OCI-LY7 (cell line): ENCODE measurements at regions not wholly inside any gene's neighbourhood (a gene's known extent, or its start where the extent isn't known, plus 50 kb on each side); places are given as distances from the start of the nearest gene placed in this dataset.

ENCODE experiments used
- BruUV-seq: library from RNA; stranded (reverse); fragments of 400-500 nt; replicated peaks from 2 replicates; lab custom pipeline; 2021; lab: Mats Ljungman, UMichigan
- CTCF ChIA-PET: fragments of 300-600 bp; sonication (Branson Sonifier 250); formaldehyde crosslinking; loops from one replicate; lab custom pipeline; 2022; ENCODE audit warnings: antibody characterized with exemption; ENCODE audit not compliant: unreplicated experiment; lab: Charles Lee
- POLR2A ChIA-PET: fragments of 300-600 bp; sonication (Branson Sonifier 250); formaldehyde crosslinking; loops from one replicate; lab custom pipeline; 2022; ENCODE audit warnings: antibody characterized with exemption; lab: Charles Lee
- DNase-seq: peaks from one replicate; pipeline ENCODE4 v3.0.0-alpha.2; 2015; ENCODE audit warnings: low spot score
- H2AFZ ChIP-seq: fragments of 200-600 bp; sonication (generic), shearing (Covaris generic); 2 replicates; pipeline ENCODE4 v1.6.1; 2014; ENCODE audit warnings: mild to moderate bottlenecking, antibody characterized with exemption, low read length, moderate library complexity
- H3K27ac ChIP-seq: fragments of 200-600 bp; sonication (generic); 2 replicates; pipeline ENCODE4 v1.5.1; 2014; ENCODE audit warnings: mixed run types, low read depth, mild to moderate bottlenecking, moderate library complexity, low read length, inconsistent platforms; ENCODE audit not compliant: poor library complexity, severe bottlenecking
- H3K36me3 ChIP-seq: fragments of 200-600 bp; sonication (generic); 2 replicates; pipeline ENCODE4 v1.6.1; 2014; ENCODE audit warnings: mild to moderate bottlenecking, antibody characterized with exemption, low read length, moderate library complexity, mixed read lengths; ENCODE audit not compliant: insufficient read depth
- H3K4me1 ChIP-seq: fragments of 200-600 bp; sonication (generic); 2 replicates; pipeline ENCODE4 v1.5.1; 2014; ENCODE audit warnings: mild to moderate bottlenecking, low read length; ENCODE audit not compliant: insufficient read depth, poor library complexity, severe bottlenecking
- H3K4me2 ChIP-seq: fragments of 200-600 bp; sonication (generic); 2 replicates; pipeline ENCODE4 v1.6.1; 2014; ENCODE audit warnings: mild to moderate bottlenecking, low read length
- H3K4me3 ChIP-seq: fragments of 200-600 bp; sonication (generic); 2 replicates; pipeline ENCODE4 v1.5.1; 2014; ENCODE audit warnings: mild to moderate bottlenecking, low read depth, low read length; ENCODE audit not compliant: poor library complexity, severe bottlenecking
- H3K79me2 ChIP-seq: fragments of 200-600 bp; sonication (generic); 2 replicates; pipeline ENCODE4 v1.6.1; 2016; ENCODE audit warnings: low read depth, mild to moderate bottlenecking, low read length, moderate library complexity, mixed read lengths; ENCODE audit not compliant: insufficient read depth
- H3K9me2 ChIP-seq: fragments of 200-600 bp; sonication (generic); 2 replicates; pipeline ENCODE4 v1.6.1; 2016; ENCODE audit warnings: mild to moderate bottlenecking, low read length, mixed read lengths; ENCODE audit not compliant: insufficient read depth
- H3K9me3 ChIP-seq: fragments of 200-600 bp; sonication (generic); 2 replicates; pipeline ENCODE4 v1.6.1; 2014; ENCODE audit warnings: mild to moderate bottlenecking, mixed run types, low read length, mixed read lengths
- H4K20me1 ChIP-seq: fragments of 200-600 bp; sonication (generic); 2 replicates; pipeline ENCODE4 v1.6.1; 2014; ENCODE audit warnings: mild to moderate bottlenecking, antibody characterized with exemption, low read length, moderate library complexity, mixed read lengths; ENCODE audit not compliant: insufficient read depth
- EZH2phosphoT487 ChIP-seq: fragments of 200-600 bp; sonication (generic); IDR thresholded peaks from 2 replicates; pipeline ENCODE4 v1.6.1; 2018; ENCODE audit warnings: low read depth, borderline replicate concordance, mild to moderate bottlenecking, mixed run types, antibody characterized with exemption, low read length, moderate library complexity, mixed read lengths
- intact Hi-C: fragments of 100-400 bp; cut with micrococcal nuclease; formaldehyde crosslinking; loops from one replicate; pipeline ENCODE4 v1.10.0; 2022; ENCODE audit not compliant: unreplicated experiment
- TF ChIP-seq, protein P1 (sequence below): fragments of 200-600 bp; sonication (generic); conservative IDR thresholded peaks from 2 replicates; pipeline ENCODE4 v1.5.1; 2014; ENCODE audit warnings: mild to moderate bottlenecking, antibody characterized with exemption, low read length, moderate library complexity, mixed read lengths

DNA sequence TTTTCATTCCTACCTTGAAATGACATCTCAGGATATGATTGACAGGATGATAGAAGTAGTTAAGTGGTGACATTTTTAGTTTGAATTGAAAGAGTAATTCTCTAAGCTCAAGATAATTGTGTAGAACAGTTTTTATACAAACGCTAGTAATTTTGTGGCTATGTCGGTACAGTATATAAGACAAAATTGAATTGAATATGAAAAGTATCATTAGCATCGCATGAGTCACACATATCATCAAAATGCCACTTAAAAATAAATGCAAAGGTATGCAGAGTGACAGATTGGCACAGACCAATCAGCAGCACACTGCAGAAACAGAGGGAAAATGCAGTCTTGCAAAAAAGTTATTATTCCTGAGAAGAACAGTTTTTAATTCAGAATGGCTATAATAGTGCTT lies 608.2 kb upstream of the NETO1 start:
- intact Hi-C loops, result no loop called here
- Histone ChIP-seq H3K4me1 (no peaks in the 10 kb centered on the region), H4K20me1 (no peaks in the 10 kb centered on the region), H3K9me2 (no peaks in the 10 kb centered on the region), H3K79me2 (no peaks in the 10 kb centered on the region), H3K27ac (no peak overlapping the region), H2AFZ (no peak overlapping the region), H3K4me3 (no peak overlapping the region), H3K9me3 (no peaks in the 10 kb centered on the region), H3K4me2 (no peak overlapping the region), H3K36me3 (no peaks in the 10 kb centered on the region)
- no peak for DNase-seq
- BruUV-seq, result no TSS peak
- CTCF ChIA-PET, result no interaction called here
- TF ChIP-seq, protein P1, sequence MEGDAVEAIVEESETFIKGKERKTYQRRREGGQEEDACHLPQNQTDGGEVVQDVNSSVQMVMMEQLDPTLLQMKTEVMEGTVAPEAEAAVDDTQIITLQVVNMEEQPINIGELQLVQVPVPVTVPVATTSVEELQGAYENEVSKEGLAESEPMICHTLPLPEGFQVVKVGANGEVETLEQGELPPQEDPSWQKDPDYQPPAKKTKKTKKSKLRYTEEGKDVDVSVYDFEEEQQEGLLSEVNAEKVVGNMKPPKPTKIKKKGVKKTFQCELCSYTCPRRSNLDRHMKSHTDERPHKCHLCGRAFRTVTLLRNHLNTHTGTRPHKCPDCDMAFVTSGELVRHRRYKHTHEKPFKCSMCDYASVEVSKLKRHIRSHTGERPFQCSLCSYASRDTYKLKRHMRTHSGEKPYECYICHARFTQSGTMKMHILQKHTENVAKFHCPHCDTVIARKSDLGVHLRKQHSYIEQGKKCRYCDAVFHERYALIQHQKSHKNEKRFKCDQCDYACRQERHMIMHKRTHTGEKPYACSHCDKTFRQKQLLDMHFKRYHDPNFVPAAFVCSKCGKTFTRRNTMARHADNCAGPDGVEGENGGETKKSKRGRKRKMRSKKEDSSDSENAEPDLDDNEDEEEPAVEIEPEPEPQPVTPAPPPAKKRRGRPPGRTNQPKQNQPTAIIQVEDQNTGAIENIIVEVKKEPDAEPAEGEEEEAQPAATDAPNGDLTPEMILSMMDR, result no peak
- TF ChIP-seq EZH2phosphoT487, result no peak
- POLR2A ChIA-PET, result no interaction called here

DNA sequence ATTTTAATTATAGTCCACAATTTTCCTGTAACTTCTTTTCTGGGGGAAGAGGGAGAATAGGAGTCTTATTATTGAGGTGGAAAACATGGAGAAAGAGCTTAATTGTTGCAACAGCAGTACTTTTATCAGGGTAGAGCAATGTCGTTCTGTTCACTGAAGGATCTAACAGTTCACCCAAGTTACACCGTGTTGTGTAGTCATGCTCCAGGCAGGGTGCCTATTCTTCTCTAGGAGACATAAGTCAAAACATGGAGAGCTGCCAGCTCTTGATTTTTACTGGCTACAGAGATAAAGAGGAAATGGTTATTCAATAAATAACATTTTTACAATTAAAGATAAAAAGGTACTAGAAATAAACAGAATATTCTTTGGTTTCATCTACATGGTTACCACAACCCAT lies 594.3 kb upstream of the NETO1 start:
- BruUV-seq, result no TSS peak
- Histone ChIP-seq H2AFZ (no peak overlapping the region), H3K79me2 (no peaks in the 10 kb centered on the region), H4K20me1 (no peaks in the 10 kb centered on the region), H3K9me2 (no peaks in the 10 kb centered on the region), H3K4me2 (no peak overlapping the region), H3K36me3 (no peaks in the 10 kb centered on the region), H3K4me1 (no peaks in the 10 kb centered on the region), H3K27ac (no peak overlapping the region), H3K9me3 (no peaks in the 10 kb centered on the region), H3K4me3 (no peak overlapping the region)
- intact Hi-C loops, result no loop called here
- ChIA-PET POLR2A (no interaction called here), CTCF (no interaction called here)
- no peak for DNase-seq
- TF ChIP-seq, protein P1, result no peak
- no peak for TF ChIP-seq EZH2phosphoT487

DNA sequence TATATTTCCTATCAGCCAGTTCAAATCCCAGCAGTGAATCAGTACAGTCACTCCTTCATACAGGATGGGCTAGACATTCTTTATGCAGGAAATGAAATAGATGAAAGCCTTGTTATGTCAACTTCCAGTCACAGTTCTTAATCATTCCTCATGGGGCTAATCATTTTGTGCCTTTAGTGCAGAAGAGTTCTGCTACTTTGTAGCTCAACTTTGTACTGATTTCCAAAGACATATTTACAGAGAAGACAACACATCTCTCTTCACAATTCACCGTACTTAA lies 593.9 kb upstream of the NETO1 start:
- Histone ChIP-seq H3K4me1 (no peaks in the 10 kb centered on the region), H3K9me3 (no peaks in the 10 kb centered on the region), H3K27ac (no peak overlapping the region), H4K20me1 (no peaks in the 10 kb centered on the region), H2AFZ (no peak overlapping the region), H3K79me2 (no peaks in the 10 kb centered on the region), H3K4me3 (no peak overlapping the region), H3K9me2 (no peaks in the 10 kb centered on the region), H3K4me2 (no peak overlapping the region), H3K36me3 (no peaks in the 10 kb centered on the region)
- TF ChIP-seq EZH2phosphoT487, result no peak
- intact Hi-C loops, result no loop called here
- DNase-seq, result no peak
- ChIA-PET CTCF (no interaction called here), POLR2A (no interaction called here)
- BruUV-seq, result no TSS peak
